Smooth muscle cell (in vitro differentiated cells): ENCODE measurements at regions not wholly inside any gene's neighbourhood (a gene's known extent, or its start where the extent isn't known, plus 50 kb on each side); places are given as distances from the start of the nearest gene placed in this dataset.

Source experiments
- DNase-seq: peaks from one replicate; lab custom pipeline; 2025; ENCODE audit not compliant: unreplicated experiment; lab: John Stamatoyannopoulos, UW
- H2AFZ ChIP-seq: fragments of 200-600 bp; sonication (generic); 2 replicates; pipeline ENCODE4 v1.6.0; 2016; ENCODE audit warnings: antibody characterized with exemption, low read depth, mild to moderate bottlenecking
- H3F3A ChIP-seq: fragments of 200-600 bp; sonication (generic); 2 replicates; pipeline ENCODE4 v1.6.0; 2017; ENCODE audit warnings: antibody characterized with exemption, low read depth
- H3K27ac ChIP-seq: fragments of 200-600 bp; sonication (generic); 2 replicates; pipeline ENCODE4 v1.5.1; 2016; ENCODE audit warnings: low read depth, mild to moderate bottlenecking
- H3K27me3 ChIP-seq: fragments of 200-600 bp; sonication (generic); 2 replicates; pipeline ENCODE4 v1.6.1; 2016; ENCODE audit warnings: low read depth, mild to moderate bottlenecking
- H3K36me3 ChIP-seq: fragments of 200-600 bp; sonication (generic); 2 replicates; pipeline ENCODE4 v1.5.1; 2016; ENCODE audit warnings: low read depth
- H3K4me1 ChIP-seq: fragments of 200-600 bp; sonication (generic); 2 replicates; pipeline ENCODE4 v1.5.1; 2016; ENCODE audit warnings: low read depth
- H3K4me2 ChIP-seq: fragments of 200-600 bp; sonication (generic); 2 replicates; pipeline ENCODE4 v1.6.0; 2016; ENCODE audit warnings: mild to moderate bottlenecking
- H3K4me3 ChIP-seq: fragments of 200-600 bp; sonication (generic); 2 replicates; pipeline ENCODE4 v1.5.1; 2016; ENCODE audit warnings: mild to moderate bottlenecking
- H3K79me2 ChIP-seq: fragments of 200-600 bp; sonication (generic); 2 replicates; pipeline ENCODE4 v1.6.0; 2016; ENCODE audit warnings: low read depth, mild to moderate bottlenecking
- H3K9ac ChIP-seq: fragments of 200-600 bp; sonication (generic); 2 replicates; pipeline ENCODE4 v1.6.0; 2016; ENCODE audit warnings: low read depth
- H3K9me3 ChIP-seq: fragments of 200-600 bp; sonication (generic); replicated peaks from 2 replicates; pipeline ENCODE4 v1.5.1; 2016; ENCODE audit warnings: low read depth
- H4K20me1 ChIP-seq: fragments of 200-600 bp; sonication (generic); 2 replicates; pipeline ENCODE4 v1.6.0; 2016; ENCODE audit warnings: low read depth
- CTCF ChIP-seq: fragments of 200-600 bp; sonication (generic); IDR thresholded peaks from 2 replicates; pipeline ENCODE4 v1.5.1; 2017; ENCODE audit warnings: borderline replicate concordance, mild to moderate bottlenecking, antibody characterized with exemption; ENCODE audit not compliant: insufficient read depth, poor library complexity, severe bottlenecking
- WGBS: methylation state at CpG from one replicate; pipeline ENCODE4 v1.1.7; 2016; ENCODE audit warnings: low lambda C conversion rate; 5-methylcytosine and 5-hydroxymethylcytosine counted together

GRCh38 chr3:106249159-106249558 is 380.3 kb upstream of the CBLB start:
- WGBS, result 95% methylated on average over 2 of the region's 2 CpGs

GRCh38 chr3:106249981-106250380 is 381.2 kb upstream of the CBLB start:
- Histone ChIP-seq H2AFZ (no peak overlapping the region), H4K20me1 (no peaks in the 10 kb centered on the region), H3K4me2 (no peak overlapping the region), H3K4me3 (no peak overlapping the region), H3K4me1 (no peaks in the 10 kb centered on the region), H3K9ac (no peak overlapping the region), H3K36me3 (no peaks in the 10 kb centered on the region), H3K27ac (no peak overlapping the region), H3K27me3 (no peaks in the 10 kb centered on the region), H3K9me3 (no peaks in the 10 kb centered on the region), H3K79me2 (no peaks in the 10 kb centered on the region), H3F3A (no peaks in the 10 kb centered on the region)
- no peak for DNase-seq
- no peak for TF ChIP-seq CTCF

More at GRCh38 chr3:106249159-106249558, 380.3 kb upstream of the CBLB start:
- Histone ChIP-seq H3K9ac (no peak overlapping the region), H2AFZ (no peak overlapping the region), H3K36me3 (no peaks in the 10 kb centered on the region), H3K27ac (no peak overlapping the region), H3F3A (no peaks in the 10 kb centered on the region), H3K79me2 (no peaks in the 10 kb centered on the region), H4K20me1 (no peaks in the 10 kb centered on the region), H3K9me3 (no peaks in the 10 kb centered on the region), H3K4me3 (no peak overlapping the region), H3K4me1 (no peaks in the 10 kb centered on the region), H3K4me2 (no peak overlapping the region), H3K27me3 (no peaks in the 10 kb centered on the region)
- no peak for DNase-seq
- TF ChIP-seq CTCF, result no peak

- Histone ChIP-seq H3K4me1 (no peaks in the 10 kb centered on the region), H4K20me1 (no peaks in the 10 kb centered on the region), H3K9ac (no peak overlapping the region), H3K4me2 (no peak overlapping the region), H3K27me3 (no peaks in the 10 kb centered on the region), H2AFZ (no peak overlapping the region), H3K4me3 (no peak overlapping the region), H3K36me3 (no peaks in the 10 kb centered on the region), H3F3A (no peaks in the 10 kb centered on the region), H3K79me2 (no peaks in the 10 kb centered on the region), H3K9me3 (no peaks in the 10 kb centered on the region), H3K27ac (no peak overlapping the region)
- WGBS, result 100% methylated on average over 2 of the region's 2 CpGs
- DNase-seq, result no peak
- TF ChIP-seq CTCF, result no peak
Observed at GRCh38 chr3:106251160-106251892, 382.5 kb upstream of the CBLB start.

- Histone ChIP-seq H3K4me2 (no peak overlapping the region), H3K4me1 (no peaks in the 10 kb centered on the region), H4K20me1 (no peaks in the 10 kb centered on the region), H3K36me3 (no peaks in the 10 kb centered on the region), H3K27me3 (no peaks in the 10 kb centered on the region), H3K79me2 (no peaks in the 10 kb centered on the region), H2AFZ (no peak overlapping the region), H3K4me3 (no peak overlapping the region), H3K9me3 (no peaks in the 10 kb centered on the region), H3K27ac (no peak overlapping the region), H3F3A (no peaks in the 10 kb centered on the region), H3K9ac (no peak overlapping the region)
- no peak for DNase-seq
- TF ChIP-seq CTCF, result no peak
- WGBS, result 82% methylated on average over 6 of the region's 6 CpGs
Observed at GRCh38 chr3:106255870-106256248, 387.0 kb upstream of the CBLB start.
